ENCODE measurements at regions not wholly inside any gene's neighbourhood (a gene's known extent, or its start where the extent isn't known, plus 50 kb on each side); places are given as distances from the start of the nearest gene placed in this dataset.

- Histone ChIP-seq H3K36me3 (no peaks in the 10 kb centered on the region), H3K4me3 (no peak overlapping the region), H3K27me3 (peaks cover 0 to 10% of the 10 kb centered on the region in 2 donors), H3K9me3 (no peaks in the 10 kb centered on the region), H3K27ac (no peak overlapping the region), H3K4me1 (peaks cover 0 to 37% (median 5%) of the 10 kb centered on the region in 4 donors)
- TF ChIP-seq, protein P1, sequence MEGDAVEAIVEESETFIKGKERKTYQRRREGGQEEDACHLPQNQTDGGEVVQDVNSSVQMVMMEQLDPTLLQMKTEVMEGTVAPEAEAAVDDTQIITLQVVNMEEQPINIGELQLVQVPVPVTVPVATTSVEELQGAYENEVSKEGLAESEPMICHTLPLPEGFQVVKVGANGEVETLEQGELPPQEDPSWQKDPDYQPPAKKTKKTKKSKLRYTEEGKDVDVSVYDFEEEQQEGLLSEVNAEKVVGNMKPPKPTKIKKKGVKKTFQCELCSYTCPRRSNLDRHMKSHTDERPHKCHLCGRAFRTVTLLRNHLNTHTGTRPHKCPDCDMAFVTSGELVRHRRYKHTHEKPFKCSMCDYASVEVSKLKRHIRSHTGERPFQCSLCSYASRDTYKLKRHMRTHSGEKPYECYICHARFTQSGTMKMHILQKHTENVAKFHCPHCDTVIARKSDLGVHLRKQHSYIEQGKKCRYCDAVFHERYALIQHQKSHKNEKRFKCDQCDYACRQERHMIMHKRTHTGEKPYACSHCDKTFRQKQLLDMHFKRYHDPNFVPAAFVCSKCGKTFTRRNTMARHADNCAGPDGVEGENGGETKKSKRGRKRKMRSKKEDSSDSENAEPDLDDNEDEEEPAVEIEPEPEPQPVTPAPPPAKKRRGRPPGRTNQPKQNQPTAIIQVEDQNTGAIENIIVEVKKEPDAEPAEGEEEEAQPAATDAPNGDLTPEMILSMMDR (IDR thresholded peaks at IDR 0.05), result no peak
- intact Hi-C loops (cut with DNase I; ENCODE audit: low total_unique reads), result no loop called here
- no peak for DNase-seq
Observed at GRCh38 chr5:175813943-175814630, 57.3 kb upstream of the CPLX2 start.

DNA sequence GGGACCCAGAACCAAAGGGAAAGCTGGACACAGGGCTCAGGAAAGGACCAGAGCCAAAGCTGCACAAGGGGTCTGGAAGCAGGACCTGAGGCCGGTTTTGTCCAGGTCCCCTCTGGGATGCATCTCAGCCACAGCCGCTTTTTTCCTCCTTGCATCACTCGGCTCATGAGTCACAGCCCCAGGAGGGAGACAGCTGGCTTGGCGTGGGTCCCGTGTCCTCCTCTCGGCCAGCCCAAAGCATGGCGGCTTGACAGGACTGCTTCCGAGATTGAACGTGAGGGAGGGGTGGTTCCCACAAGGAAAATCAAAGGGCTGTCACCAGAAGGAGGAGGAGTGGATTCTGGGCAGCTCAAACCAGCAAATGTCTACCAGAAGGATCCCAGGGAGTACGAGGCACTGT, 56.7 kb upstream of the CPLX2 start:
- Histone ChIP-seq H3K27ac (no peak overlapping the region), H3K36me3 (no peaks in the 10 kb centered on the region), H3K9me3 (no peaks in the 10 kb centered on the region), H3K4me3 (no peak overlapping the region), H3K27me3 (peaks cover 0 to 10% of the 10 kb centered on the region in 2 donors), H3K4me1 (peaks cover 0 to 33% (median 5%) of the 10 kb centered on the region in 4 donors)
- TF ChIP-seq, protein P1 (IDR thresholded peaks at IDR 0.05), result no peak
- intact Hi-C loops (cut with DNase I; ENCODE audit: low total_unique reads), result no loop called here
- DNase-seq, result no peak

DNA sequence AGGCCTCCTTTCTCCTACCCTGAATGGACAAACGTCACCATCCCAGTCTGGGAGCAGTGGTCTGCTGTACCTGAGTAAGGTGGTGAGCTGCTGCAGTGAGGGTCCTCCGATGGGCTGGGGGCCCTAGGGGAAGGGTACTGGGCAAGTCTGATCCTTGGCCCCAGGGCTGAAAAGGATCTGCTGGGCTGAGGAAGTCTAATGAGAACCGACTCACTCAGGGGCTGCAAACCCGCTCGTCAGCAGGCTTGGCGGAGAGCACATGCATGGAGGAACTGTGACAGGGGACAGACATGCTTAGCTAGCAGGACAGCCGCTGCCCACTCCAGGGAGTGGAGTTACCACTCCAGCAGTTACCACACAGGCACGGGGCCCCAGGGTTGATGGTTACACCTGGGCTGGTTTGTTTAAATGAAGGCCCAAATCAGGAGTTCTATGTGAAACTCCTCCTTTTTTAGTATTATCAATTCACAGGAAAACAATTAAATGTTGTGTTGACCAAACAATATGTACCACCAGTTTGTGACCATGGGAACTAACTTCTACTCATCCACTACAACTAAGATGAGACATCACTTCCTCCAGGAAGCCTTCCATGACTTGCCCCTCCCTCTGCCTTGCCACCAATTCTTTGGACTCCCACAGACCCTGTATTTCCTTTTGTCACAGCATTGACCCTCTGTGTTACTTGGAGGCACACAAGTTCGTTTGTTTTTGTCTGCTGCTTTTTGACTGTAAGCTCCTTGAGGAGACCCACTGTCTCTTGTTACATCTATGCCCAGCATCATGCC, 56.1 kb upstream of the CPLX2 start:
- Histone ChIP-seq H3K9me3 (no peaks in the 10 kb centered on the region), H3K4me3 (no peak overlapping the region), H3K36me3 (no peaks in the 10 kb centered on the region), H3K27me3 (peaks cover 0 to 11% of the 10 kb centered on the region in 2 donors), H3K4me1 (peaks cover 0 to 27% (median 5%) of the 10 kb centered on the region in 4 donors), H3K27ac (no peak overlapping the region)
- TF ChIP-seq, protein P1 (IDR thresholded peaks at IDR 0.05), result no peak
- intact Hi-C loops (cut with DNase I; ENCODE audit: low total_unique reads), result no loop called here
- DNase-seq, result no peak

DNA sequence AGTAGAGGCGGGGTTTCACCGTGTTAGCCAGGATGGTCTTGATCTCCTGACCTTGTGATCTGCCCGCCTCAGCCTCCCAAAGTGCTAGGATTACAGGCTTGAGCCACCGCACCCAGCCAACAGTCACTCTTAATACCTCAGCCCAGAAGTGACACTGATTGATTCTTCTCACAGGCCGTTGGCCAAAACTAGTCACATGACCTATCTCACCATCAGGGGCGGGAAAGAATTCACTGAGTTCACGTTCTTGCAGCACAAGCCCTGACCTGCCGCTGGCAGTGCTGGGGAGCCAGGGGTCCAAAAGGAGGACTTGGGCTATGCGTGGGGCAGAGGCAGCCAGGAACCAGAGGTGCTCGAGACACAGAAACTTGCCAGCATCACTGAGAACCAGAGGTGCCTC, 55.0 kb upstream of the CPLX2 start:
- Histone ChIP-seq H3K4me1 (peaks cover 0 to 19% (median 5%) of the 10 kb centered on the region in 4 donors), H3K36me3 (no peaks in the 10 kb centered on the region), H3K9me3 (no peaks in the 10 kb centered on the region), H3K27me3 (peaks cover 0 to 19% of the 10 kb centered on the region in 2 donors), H3K4me3 (no peak overlapping the region), H3K27ac (no peak overlapping the region)
- intact Hi-C loops (cut with DNase I; ENCODE audit: low total_unique reads), result no loop called here
- DNase-seq, result no peak
- TF ChIP-seq, protein P1 (IDR thresholded peaks at IDR 0.05), result no peak

- intact Hi-C loops (cut with DNase I; ENCODE audit: low total_unique reads), result no loop called here
- Histone ChIP-seq H3K27me3 (peaks cover 0 to 25% of the 10 kb centered on the region in 2 donors), H3K9me3 (no peaks in the 10 kb centered on the region), H3K36me3 (no peaks in the 10 kb centered on the region), H3K4me3 (no peak overlapping the region), H3K27ac (no peak overlapping the region), H3K4me1 (no peaks in the 10 kb centered on the region)
- no peak for DNase-seq
- TF ChIP-seq, protein P1 (IDR thresholded peaks at IDR 0.05), result no peak
Observed at GRCh38 chr5:175819090-175819425, 52.3 kb upstream of the CPLX2 start.
